GM18505 (cell line): ENCODE measurements at regions not wholly inside any gene's neighbourhood (a gene's known extent, or its start where the extent isn't known, plus 50 kb on each side); places are given as distances from the start of the nearest gene placed in this dataset.
A peak's percentile ranks its signal among the peaks of the same experiment; 100 is the strongest.
"Not testable (repeated sequence)": the region's sequence is repeated elsewhere in the genome, so short reads cannot be mapped to it uniquely, and the experiment has no call there.

Experiments used
- ATAC-seq: cut with Tn5 transposase; IDR thresholded peaks from one replicate; pipeline ENCODE4 v1.9.1; 2021; ENCODE audit not compliant: unreplicated experiment
- POLR2A ChIP-seq: IDR thresholded peaks from 4 replicates; pipeline ENCODE4 v1.6.1; 2011; ENCODE audit warnings: borderline replicate concordance; ENCODE audit not compliant: insufficient read depth, insufficient read length; ENCODE audit errors: extremely low read depth

DNA sequence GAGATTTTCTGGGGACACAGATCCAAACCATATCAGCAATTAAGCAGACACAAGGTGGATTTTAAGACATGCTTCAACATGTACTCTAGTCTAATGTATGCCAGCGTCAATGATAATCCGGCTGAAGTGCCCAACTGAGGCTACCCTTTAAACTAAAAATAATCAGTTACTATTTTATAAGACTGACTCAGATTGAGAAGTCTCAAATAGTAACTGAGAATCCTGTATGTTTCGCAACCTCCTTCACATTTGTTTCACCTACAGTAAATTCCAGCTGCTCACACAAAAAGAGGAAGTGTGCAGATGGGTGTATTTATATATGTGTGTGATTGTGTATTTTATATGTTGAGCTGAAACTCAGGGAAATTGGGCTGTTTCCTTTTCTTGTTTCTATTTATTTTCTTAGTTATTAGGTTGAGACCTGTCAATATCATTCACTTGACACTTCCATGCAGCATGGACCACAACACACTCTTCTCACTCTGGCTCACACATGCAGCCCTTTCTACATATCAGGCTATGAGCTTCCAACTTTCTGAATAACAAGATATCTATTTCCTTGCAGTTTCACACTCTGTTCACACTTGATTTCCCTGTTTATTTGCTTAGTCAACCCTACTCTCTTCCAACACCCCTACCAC, 1224.9 kb upstream of the TMEM132C start:
- ATAC-seq: peak; percentile 99
- TF ChIP-seq POLR2A: no peak

DNA sequence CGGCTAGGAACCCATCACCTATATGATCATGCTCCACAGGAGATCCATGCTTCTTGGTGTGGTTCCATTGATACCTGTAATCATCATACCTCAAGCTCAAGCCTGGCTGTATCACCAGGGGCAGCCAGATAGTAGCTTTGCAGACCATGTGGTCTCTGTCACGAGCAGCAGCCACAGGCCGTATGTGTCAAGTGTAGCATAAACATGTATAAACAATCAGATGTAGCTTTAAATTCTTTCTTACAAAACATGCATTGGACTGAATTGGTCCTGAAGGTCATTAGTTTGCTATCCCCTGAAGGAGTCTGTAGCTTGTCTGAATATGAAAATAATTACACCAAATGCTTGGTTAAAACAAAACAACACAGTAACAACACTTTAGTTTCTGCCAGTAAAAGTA, 1223.2 kb upstream of the TMEM132C start:
- TF ChIP-seq POLR2A: no peak
- no peak for ATAC-seq

DNA sequence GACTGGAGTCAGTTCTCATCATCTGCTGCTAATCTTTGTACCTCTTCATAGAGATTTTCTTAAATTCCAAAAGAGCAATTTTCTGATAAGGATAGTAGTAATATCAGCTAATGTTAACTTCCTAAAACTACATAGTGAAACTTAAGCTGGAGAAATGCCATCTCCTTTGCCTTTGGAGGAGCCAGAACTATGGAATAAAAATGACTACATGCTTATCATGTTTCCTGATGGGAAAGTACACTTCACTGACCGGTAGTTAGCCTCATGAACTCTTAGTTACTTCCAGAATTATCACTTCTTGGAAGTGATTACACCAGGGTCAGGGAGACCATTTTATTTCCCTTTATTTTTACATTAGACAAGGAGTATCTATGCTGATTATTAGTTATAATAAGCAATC, 1222.1 kb upstream of the TMEM132C start:
- no peak for TF ChIP-seq POLR2A
- no peak for ATAC-seq

DNA sequence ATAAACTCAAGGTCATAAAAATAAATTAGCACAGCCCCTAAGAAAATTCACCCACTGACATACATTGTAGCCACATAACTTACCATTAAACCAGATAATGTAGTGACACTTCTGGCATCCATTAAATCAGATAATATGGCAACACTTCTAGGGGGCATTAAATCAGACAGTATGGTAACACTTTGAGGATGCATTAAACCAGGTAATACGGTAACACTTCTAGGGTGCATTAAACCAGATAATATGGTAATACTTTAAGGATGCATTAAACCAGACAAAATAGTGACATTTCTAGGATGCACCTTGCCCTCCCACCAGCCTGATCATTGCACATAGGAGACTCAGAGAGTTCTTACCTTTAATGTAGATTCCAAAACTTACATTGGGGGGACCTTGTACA, 1220.5 kb upstream of the TMEM132C start:
- ATAC-seq: no peak
- no peak for TF ChIP-seq POLR2A

DNA sequence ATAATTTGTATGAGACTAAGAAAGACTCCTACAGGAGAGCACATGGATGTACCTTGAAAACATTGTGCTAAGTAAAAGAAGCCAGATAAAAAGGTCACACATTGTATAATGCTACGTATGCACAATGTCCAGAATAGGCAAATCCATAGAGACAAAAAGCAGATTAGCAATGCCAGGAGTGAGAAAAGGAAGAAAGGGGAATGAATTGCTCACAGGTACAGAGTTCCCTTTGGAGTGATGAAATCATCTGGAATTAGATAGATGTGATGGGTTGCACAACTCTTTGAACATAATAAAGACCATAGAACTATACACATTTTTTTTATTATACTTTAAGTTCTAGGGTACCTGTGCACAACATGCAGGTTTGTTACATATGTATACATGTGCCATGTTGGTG, 1218.9 kb upstream of the TMEM132C start:
- no peak for TF ChIP-seq POLR2A
- ATAC-seq: no peak

DNA sequence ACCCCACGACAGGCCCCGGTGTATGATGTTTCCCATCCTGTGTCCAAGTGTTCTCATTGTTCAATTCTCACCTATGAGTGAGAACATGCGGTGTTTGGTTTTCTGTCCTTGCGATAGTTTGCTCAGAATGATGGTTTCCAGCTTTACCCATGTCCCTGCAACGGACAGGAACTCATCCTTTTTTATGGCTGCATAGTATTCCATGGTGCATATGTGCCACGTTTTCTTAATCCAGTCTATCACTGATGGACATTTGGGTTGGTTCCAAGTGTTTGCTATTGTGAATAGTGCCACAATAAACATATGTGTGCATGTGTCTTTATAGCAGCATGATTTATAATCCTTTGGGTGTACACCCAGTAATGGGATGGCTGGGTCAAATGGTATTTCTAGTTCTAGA, 1218.4 kb upstream of the TMEM132C start:
- not testable (repeated sequence) for ATAC-seq

DNA sequence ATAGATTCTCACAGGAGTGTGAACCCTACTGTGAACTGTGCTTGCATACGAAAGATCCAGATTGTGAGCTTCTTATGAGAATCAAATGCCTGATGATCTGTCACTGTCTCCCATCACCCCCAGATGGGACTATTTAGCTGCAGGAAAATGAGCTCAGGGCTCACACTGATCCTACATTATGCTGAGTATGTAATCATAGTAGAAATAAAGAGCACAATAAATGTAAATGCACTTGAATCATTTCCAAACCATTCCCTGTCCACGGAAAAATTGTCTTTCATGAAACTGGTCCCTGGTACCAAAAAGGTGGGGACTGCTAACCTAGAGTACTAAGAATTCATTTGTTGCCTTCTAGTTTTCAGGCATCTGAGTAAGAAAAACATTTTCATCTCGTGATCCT, 1215.8 kb upstream of the TMEM132C start:
- no peak for ATAC-seq
- no peak for TF ChIP-seq POLR2A

DNA sequence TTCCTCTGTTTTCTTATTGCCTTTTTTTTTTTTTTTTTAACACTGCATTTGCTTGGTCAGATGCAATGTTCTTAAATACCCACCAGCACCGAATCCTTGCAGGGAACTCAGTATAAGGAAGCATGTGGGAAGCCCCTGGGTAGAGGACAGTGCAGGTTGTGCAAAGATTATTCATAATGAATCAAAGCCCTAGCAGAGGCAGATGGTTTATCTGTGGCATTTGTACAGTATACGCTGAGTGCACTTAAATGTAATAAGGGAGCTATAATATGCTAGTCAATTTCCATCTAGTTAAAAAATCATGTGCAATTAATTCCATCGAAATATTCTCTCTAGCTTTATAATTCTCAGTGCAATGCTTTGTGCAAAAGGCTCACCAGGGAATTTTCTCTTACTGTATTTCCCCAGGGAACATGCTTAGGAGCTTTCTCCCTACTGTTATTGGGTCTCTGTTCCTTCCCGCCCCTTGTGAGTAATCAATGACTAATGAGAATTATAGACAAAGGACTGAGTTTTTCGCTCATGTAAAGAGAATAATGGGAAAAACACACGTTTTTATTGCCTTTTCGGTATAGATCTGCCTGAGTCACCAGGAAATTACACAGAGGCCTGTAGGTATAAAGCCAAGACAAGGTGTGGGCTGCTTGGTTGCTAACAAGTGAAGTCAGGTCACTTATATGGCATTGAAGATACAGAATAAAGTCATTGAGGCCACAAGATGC, 1214.3 kb upstream of the TMEM132C start:
- ATAC-seq: no peak
- TF ChIP-seq POLR2A: no peak

DNA sequence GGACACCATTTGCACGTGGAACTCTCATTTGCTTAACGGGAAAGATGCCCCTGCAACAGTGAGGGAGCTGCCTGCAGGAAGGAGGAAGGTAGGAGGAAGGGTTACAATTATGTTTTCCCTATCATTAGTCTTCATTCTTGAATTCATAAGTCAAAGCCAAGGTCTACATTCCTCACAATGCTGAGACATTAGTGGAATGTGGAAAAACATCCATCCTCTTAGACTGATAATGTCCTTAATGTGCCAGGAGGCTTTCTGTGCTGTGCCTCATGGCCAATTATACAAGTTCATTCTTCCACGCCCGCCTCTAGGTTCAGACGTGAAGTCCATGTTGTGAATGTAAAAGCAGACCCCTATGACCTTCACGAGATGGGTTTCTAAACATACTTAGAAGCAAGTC, 1212.4 kb upstream of the TMEM132C start:
- ATAC-seq: no peak
- TF ChIP-seq POLR2A: no peak

DNA sequence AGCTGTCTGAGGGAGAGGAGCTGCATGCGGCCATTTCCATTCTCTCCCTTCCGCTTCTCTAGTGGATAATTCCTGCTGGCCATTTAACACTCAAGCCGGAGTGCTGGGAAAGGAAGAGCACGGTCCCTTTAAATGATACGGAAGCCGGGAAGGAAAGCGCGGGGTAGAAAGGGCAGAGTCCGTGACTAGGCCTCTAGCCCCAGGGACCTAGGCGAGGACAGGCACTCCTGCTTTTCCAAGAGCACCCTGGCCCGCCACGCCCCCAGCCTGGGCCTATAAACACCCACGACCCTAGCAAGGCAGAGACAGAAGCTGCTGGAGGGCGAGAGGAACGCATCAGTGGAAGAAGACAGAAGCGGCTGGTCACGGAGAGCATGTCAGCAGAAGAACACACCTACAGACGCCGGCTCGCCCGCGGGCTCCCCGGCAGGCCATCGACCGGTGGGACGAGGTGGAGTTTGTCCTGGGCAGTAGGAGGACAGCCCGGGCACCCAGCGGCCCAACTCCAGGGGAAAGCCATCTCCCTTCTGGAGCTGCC, 1206.6 kb upstream of the TMEM132C start:
- ATAC-seq: no peak
- TF ChIP-seq POLR2A: no peak

DNA sequence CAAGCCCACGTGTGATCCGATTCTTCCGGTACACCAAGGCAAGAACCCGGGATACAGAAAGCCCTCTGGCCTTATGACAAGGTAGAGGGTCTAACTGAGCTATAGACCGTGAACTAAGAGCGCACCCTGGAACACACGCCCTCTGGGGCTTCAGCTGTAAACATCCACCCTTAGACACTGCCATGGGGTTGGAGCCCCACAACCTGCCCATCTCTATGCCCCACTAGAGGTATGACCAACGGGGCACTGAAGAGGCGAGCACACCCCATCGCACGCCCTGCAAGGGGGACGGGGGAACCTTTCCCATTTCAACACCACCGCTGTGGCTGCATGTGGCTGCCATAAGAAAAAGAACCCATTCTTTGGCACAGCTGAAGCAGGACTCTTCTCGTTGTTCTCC, 1206.0 kb upstream of the TMEM132C start:
- ATAC-seq: no peak
- TF ChIP-seq POLR2A: no peak

DNA sequence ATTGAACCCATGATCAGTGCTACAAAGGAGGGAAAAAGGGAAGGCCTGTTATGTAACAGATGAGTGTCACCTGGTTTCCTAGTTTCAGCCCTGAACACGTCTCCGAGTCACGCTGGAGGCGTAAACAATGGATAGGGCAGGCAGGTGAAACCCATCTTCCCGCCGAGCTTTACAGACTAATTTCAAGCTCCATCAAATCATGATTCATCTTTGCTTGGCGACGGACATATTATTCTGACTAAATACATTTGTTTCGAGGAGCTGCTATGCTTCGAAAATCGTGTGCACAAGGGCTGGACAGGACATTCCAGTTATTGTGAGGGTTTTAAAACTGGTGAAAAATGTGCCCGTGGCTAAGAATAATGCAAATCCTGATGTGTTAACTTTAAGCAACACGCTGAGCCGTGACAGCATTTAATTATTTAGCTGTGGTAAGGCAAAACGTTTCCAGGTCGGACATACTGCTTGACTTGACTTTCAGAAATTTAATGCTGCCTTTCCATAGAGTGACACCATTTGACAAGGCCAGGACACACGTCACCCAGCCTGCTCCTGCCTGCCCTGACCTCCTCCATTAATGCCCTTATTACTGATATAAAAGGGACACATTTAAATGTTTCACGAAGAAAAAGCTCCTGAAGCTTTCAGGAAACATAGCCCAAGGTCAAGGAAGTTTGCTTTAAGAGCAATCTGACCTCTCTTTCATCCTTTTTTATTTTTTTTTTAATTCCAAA, 1203.5 kb upstream of the TMEM132C start:
- no peak for ATAC-seq
- no peak for TF ChIP-seq POLR2A

DNA sequence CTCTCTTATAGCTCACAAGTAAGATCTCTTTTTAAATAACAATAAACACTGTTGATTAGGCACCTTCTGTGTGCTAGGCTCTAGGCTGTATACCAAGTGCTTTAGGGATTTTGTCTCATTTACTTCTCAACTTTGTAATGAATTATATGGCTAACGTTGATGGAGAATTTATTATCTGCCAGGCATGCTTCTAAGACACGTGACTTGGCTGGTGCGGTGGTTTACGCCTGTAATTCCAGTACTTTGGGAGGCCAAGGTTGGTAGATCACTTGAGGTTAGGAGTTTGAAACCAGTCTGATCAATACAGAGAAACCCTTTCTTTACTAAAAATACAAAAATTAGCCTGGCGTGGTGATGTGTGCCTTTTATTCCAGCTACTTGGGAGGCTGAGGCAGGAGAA, 1202.8 kb upstream of the TMEM132C start:
- ATAC-seq: no peak
- no peak for TF ChIP-seq POLR2A

DNA sequence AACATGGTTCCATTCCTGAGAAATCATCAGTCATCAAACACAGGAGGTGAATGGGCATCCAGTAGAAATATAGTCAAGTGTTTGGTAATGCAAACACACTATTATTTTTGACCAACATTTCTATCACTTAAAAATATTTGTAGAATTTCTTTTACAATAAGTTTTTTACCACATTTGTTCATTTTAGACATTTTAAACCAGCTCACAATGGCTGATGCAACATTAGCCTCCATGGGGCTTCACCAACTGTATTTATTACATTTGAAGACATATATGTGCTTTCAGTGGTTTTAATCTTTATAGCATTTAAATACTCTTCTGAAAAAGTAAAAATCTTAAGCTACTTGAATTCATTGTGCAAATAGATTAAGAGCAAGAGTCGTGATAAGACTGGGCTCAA, 1201.4 kb upstream of the TMEM132C start:
- no peak for TF ChIP-seq POLR2A
- no peak for ATAC-seq
